CD14-positive monocyte (primary cell): ENCODE measurements at regions not wholly inside any gene's neighbourhood (a gene's known extent, or its start where the extent isn't known, plus 50 kb on each side); places are given as distances from the start of the nearest gene placed in this dataset.

Source experiments
- DNase-seq, 3 donors: peaks; one replicate each; pipeline ENCODE4 v3.0.0-alpha.2; 2011 to 2022
- H2AFZ ChIP-seq: 2 replicates; pipeline ENCODE4 v1.6.0; 2012; ENCODE audit warnings: mild to moderate bottlenecking, low read depth, low read length, inconsistent platforms; ENCODE audit not compliant: insufficient read depth, poor library complexity, severe bottlenecking
- H3K27ac ChIP-seq, 2 donors: 1 replicate in 1 of 2; 2 replicates in 1 of 2; pipeline ENCODE4 v1.5.1; 2012 to 2013; ENCODE audit warnings: low read length in 2 of 2, control low read depth in 1 of 2, inconsistent platforms in 1 of 2, low read depth in 1 of 2, mild to moderate bottlenecking in 1 of 2
- H3K27me3 ChIP-seq, 2 donors: one replicate each; pipeline versions ENCODE4 v1.6.0 to v1.6.1; 2011 to 2013; ENCODE audit warnings: low read length in 2 of 2; ENCODE audit not compliant: control insufficient read depth in 2 of 2, insufficient read depth in 2 of 2
- H3K36me3 ChIP-seq, 2 donors: replicated peaks in 1 of 2; 1 replicate in 1 of 2; 2 replicates in 1 of 2; pipeline versions ENCODE4 v1.5.1 to v1.6.1; 2012 to 2013; ENCODE audit warnings: low read length in 2 of 2, control low read depth in 1 of 2, inconsistent platforms in 1 of 2, mild to moderate bottlenecking in 1 of 2; ENCODE audit not compliant: insufficient read depth in 2 of 2, control insufficient read depth in 1 of 2
- H3K4me1 ChIP-seq, 2 donors: 1 replicate in 1 of 2; 2 replicates in 1 of 2; pipeline versions ENCODE4 v1.5.1 to v1.6.1; 2012 to 2013; ENCODE audit warnings: low read length in 2 of 2, control low read depth in 1 of 2, inconsistent platforms in 1 of 2, mild to moderate bottlenecking in 1 of 2, moderate library complexity in 1 of 2; ENCODE audit not compliant: insufficient read depth in 2 of 2, control insufficient read depth in 1 of 2
- H3K4me2 ChIP-seq: replicated peaks from 2 replicates; pipeline ENCODE3; 2012; ENCODE audit warnings: low read length, moderate library complexity, mild to moderate bottlenecking; ENCODE audit not compliant: poor library complexity, severe bottlenecking; ENCODE audit errors: extremely low read depth
- H3K4me3 ChIP-seq, 3 experiments: fragments of 200-600 bp in 1 of 3; sonication (generic) in 1 of 3; replicated peaks in 1 of 3; 1 replicate in 2 of 3; 2 replicates in 1 of 3; pipeline ENCODE4 v1.5.1; 2011 to 2013; ENCODE audit warnings: low read length in 3 of 3, mild to moderate bottlenecking in 3 of 3, control low read depth in 2 of 3, low read depth in 2 of 3, inconsistent platforms in 1 of 3, moderate library complexity in 1 of 3
- H3K79me2 ChIP-seq: 2 replicates; pipeline ENCODE4 v1.6.0; 2012; ENCODE audit warnings: mild to moderate bottlenecking, control low read depth, inconsistent platforms, low read length, moderate library complexity; ENCODE audit not compliant: insufficient read depth
- H3K9ac ChIP-seq: 2 replicates; pipeline ENCODE4 v1.6.0; 2017; ENCODE audit warnings: low read length, mild to moderate bottlenecking; ENCODE audit not compliant: insufficient read depth, poor library complexity, severe bottlenecking
- H3K9me3 ChIP-seq, 2 donors: replicated peaks in 1 of 2; 1 replicate in 1 of 2; 2 replicates in 1 of 2; pipeline versions ENCODE4 v1.5.1 to v1.6.1; 2012 to 2013; ENCODE audit warnings: low read length in 2 of 2, control low read depth in 1 of 2; ENCODE audit not compliant: control insufficient read depth in 1 of 2, insufficient read depth in 1 of 2
- H4K20me1 ChIP-seq: 2 replicates; pipeline ENCODE4 v1.6.0; 2012; ENCODE audit warnings: mild to moderate bottlenecking, low read length, control low read depth, moderate library complexity; ENCODE audit not compliant: insufficient read depth
- H3K27ac Mint-ChIP-seq, 7 donors: one replicate each; pipeline ENCODE4 v1.8.0; 2020; ENCODE audit warnings: mild to moderate bottlenecking in 7 of 7, mixed read lengths in 7 of 7, moderate library complexity in 6 of 7, inconsistent platforms in 2 of 7
- H3K27me3 Mint-ChIP-seq, 3 donors: one replicate each; pipeline ENCODE4 v1.8.0; 2021 to 2022; ENCODE audit warnings: low read depth in 3 of 3, mild to moderate bottlenecking in 3 of 3, mixed read lengths in 3 of 3, moderate library complexity in 3 of 3, inconsistent platforms in 1 of 3
- H3K36me3 Mint-ChIP-seq, 2 donors: one replicate each; pipeline ENCODE4 v1.8.0; 2020; ENCODE audit warnings: mixed read lengths in 2 of 2, inconsistent platforms in 1 of 2, mild to moderate bottlenecking in 1 of 2
- H3K4me1 Mint-ChIP-seq: one replicate; pipeline ENCODE4 v1.8.0; 2020; ENCODE audit warnings: mild to moderate bottlenecking, mixed read lengths
- H3K4me3 Mint-ChIP-seq, 2 donors: one replicate each; pipeline ENCODE4 v1.8.0; 2020; ENCODE audit warnings: mild to moderate bottlenecking in 2 of 2, mixed read lengths in 2 of 2, moderate library complexity in 1 of 2
- H3K9me3 Mint-ChIP-seq, 7 donors: one replicate each; pipeline ENCODE4 v1.8.0; 2020 to 2022; ENCODE audit warnings: mixed read lengths in 7 of 7, mild to moderate bottlenecking in 6 of 7, moderate library complexity in 6 of 7, inconsistent platforms in 2 of 7
- CTCF ChIP-seq: fragments of 200-600 bp; IDR thresholded peaks from one replicate; pipeline ENCODE4 v1.8.0; 2022; ENCODE audit warnings: antibody characterized with exemption, mild to moderate bottlenecking
- WGBS: methylation state at CpG from one replicate; pipeline ENCODE4 v1.1.5; 2013; ENCODE audit warnings: missing lambda C conversion rate; ENCODE audit not compliant: insufficient coverage; 5-methylcytosine and 5-hydroxymethylcytosine counted together
- intact Hi-C, 2 donors: fragments of 100-400 bp; cut with micrococcal nuclease; formaldehyde crosslinking; loops; one replicate each; pipeline versions ENCODE4 v1.15.0 to v1.15.1; 2023

GRCh38 chr9:107224252-107224651 lies 58.8 kb upstream of the RAD23B start:
- Mint-ChIP-seq H3K27ac (no peak overlapping the region), H3K36me3 (no peaks in the 10 kb centered on the region), H3K4me3 (no peak overlapping the region), H3K9me3 (peaks cover 0 to 4% (median 0%) of the 10 kb centered on the region in 7 donors), H3K4me1 (peaks cover 4% of the 10 kb centered on the region), H3K27me3 (peaks cover 9 to 19% (median 11%) of the 10 kb centered on the region in 3 donors)
- Histone ChIP-seq H3K9me3 (no peaks in the 10 kb centered on the region), H3K9ac (no peak overlapping the region), H3K4me1 (no peaks in the 10 kb centered on the region), H3K79me2 (no peaks in the 10 kb centered on the region), H3K4me3 (no peak overlapping the region), H4K20me1 (no peaks in the 10 kb centered on the region), H3K4me2 (no peak overlapping the region), H3K27me3 (peaks cover 0 to 5% of the 10 kb centered on the region in 2 donors), H2AFZ (no peak overlapping the region), H3K36me3 (no peaks in the 10 kb centered on the region), H3K27ac (no peak overlapping the region)
- DNase-seq, result no peak
- whole genome bisulfite sequencing, result no CpG with 5 or more reads among the region's 2 CpGs
- no peak for TF ChIP-seq CTCF
- intact Hi-C loops, result no loop called here

GRCh38 chr9:107226421-107226820 lies 56.7 kb upstream of the RAD23B start:
- peaks cover 0 to 4% (median 0%) of the 10 kb centered on the region in 7 donors for H3K9me3 Mint-ChIP-seq
- peak in 1 of 3 donors; percentile 14 for DNase-seq
- intact Hi-C loops, result no loop called here
- Histone ChIP-seq H3K4me3 (no peak overlapping the region), H3K9ac (no peak overlapping the region), H2AFZ (no peak overlapping the region), H3K79me2 (no peaks in the 10 kb centered on the region), H3K4me2 (no peak overlapping the region), H4K20me1 (no peaks in the 10 kb centered on the region), H3K36me3 (no peaks in the 10 kb centered on the region), H3K27ac (no peak overlapping the region), H3K9me3 (no peaks in the 10 kb centered on the region), H3K4me1 (no peaks in the 10 kb centered on the region), H3K27me3 (peaks cover 4 to 14% of the 10 kb centered on the region in 2 donors)
- H3K36me3 Mint-ChIP-seq, result no peaks in the 10 kb centered on the region
- no peak for TF ChIP-seq CTCF
- H3K27me3 Mint-ChIP-seq, result peaks cover 17 to 25% (median 22%) of the 10 kb centered on the region in 3 donors
- no peak overlapping the region for H3K27ac Mint-ChIP-seq
- H3K4me1 Mint-ChIP-seq, result peaks cover 2% of the 10 kb centered on the region
- no CpG with 5 or more reads among the region's 2 CpGs for WGBS
- H3K4me3 Mint-ChIP-seq, result no peak overlapping the region
